ENCODE measurements at regions not wholly inside any gene's neighbourhood (a gene's known extent, or its start where the extent isn't known, plus 50 kb on each side); places are given as distances from the start of the nearest gene placed in this dataset.
"Not testable (repeated sequence)": the region's sequence is repeated elsewhere in the genome, so short reads cannot be mapped to it uniquely, and the experiment has no call there.

DNA sequence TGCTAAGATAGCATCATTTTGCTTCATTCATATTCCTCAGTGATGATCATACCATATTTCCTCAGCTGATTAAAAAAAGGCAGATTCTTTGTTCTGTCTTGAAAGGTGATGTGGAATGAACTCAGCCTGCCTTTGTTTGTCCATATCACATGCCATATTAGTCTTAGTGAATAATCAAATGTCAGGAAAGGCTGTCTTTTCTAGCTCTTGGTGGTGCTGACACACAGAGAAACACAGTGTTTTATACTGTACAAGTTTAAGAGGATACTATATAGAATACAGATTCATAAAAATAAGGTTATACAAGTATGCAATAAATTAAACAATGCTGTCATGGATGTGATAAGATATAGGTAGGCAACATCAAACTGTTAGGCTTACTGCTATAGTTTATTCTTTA is 97.1 kb upstream of the FAM98A start:
- ChIA-PET CTCF (no interaction called here), POLR2A (no interaction called here)
- Histone ChIP-seq H2AFZ (ENCODE audit: low read depth) (no peak overlapping the region), H3K27me3 (ENCODE audit: insufficient read depth) (no peaks in the 10 kb centered on the region), H3K27ac (ENCODE audit: low read depth in 2 of 2, low read length in 1 of 2) (no peak overlapping the region), H3K36me3 (replicated peaks in 1 of 2; ENCODE audit: control insufficient read depth in 1 of 2, insufficient read depth in 2 of 2, low read length in 1 of 2) (no peaks in the 10 kb centered on the region), H4K20me1 (ENCODE audit: insufficient read depth) (no peaks in the 10 kb centered on the region), H3K9ac (no peak overlapping the region), H3K79me2 (ENCODE audit: insufficient read depth) (no peaks in the 10 kb centered on the region), H3K9me2 (no peaks in the 10 kb centered on the region), H3K9me3 (no peaks in the 10 kb centered on the region), H3K4me3 (ENCODE audit: low read depth in 2 of 2, low read length in 1 of 2) (no peak overlapping the region), H3K4me2 (no peak overlapping the region), H3F3A (replicated peaks; ENCODE audit: insufficient read depth) (no peaks in the 10 kb centered on the region), H3K4me1 (ENCODE audit: control insufficient read depth in 1 of 2, insufficient read depth in 2 of 2, low read depth in 1 of 2, low read length in 1 of 2) (no peaks in the 10 kb centered on the region)
- DNase-seq, result no peak
- no peak for TF ChIP-seq RCOR1 (IDR thresholded peaks at IDR 0.05; ENCODE audit: low read length)

DNA sequence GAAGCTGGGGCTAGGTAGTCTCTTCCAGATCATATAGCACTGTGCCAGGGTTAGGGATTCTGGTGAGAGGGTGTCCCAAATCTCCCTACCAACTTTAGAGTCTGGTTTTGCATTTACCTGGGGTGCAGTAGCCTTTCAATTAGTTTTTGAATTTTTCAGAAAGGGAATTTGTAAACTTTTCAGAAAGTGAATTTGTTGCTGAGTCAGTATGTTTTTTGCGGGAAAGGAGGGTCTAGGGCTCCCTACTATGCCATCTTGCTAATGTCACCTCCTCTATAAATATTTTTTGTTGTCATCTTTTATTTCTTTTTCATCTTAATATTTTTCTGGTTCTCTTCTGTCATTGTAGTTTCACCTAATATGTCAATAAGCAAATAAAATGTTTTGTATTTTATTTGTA is 95.8 kb upstream of the FAM98A start:
- no peaks in the 10 kb centered on the region for H3F3A ChIP-seq (replicated peaks; ENCODE audit: insufficient read depth)
- DNase-seq, result no peak
- CTCF ChIA-PET, result no interaction called here
- H3K4me3 ChIP-seq (ENCODE audit: low read depth in 2 of 2, low read length in 1 of 2), result no peak overlapping the region
- H3K4me2 ChIP-seq, result no peak overlapping the region
- H3K27me3 ChIP-seq (ENCODE audit: insufficient read depth), result no peaks in the 10 kb centered on the region
- H3K4me1 ChIP-seq (ENCODE audit: control insufficient read depth in 1 of 2, insufficient read depth in 2 of 2, low read depth in 1 of 2, low read length in 1 of 2), result no peaks in the 10 kb centered on the region
- H3K9me3 ChIP-seq, result no peaks in the 10 kb centered on the region
- H3K9me2 ChIP-seq, result no peaks in the 10 kb centered on the region
- POLR2A ChIA-PET, result no interaction called here
- WGBS (ENCODE audit: low lambda C conversion rate), result 12% methylated on average over 1 of the region's 1 CpG
- H3K36me3 ChIP-seq (replicated peaks in 1 of 2; ENCODE audit: control insufficient read depth in 1 of 2, insufficient read depth in 2 of 2, low read length in 1 of 2), result no peaks in the 10 kb centered on the region
- TF ChIP-seq ZBTB33 (IDR thresholded peaks at IDR 0.05; ENCODE audit: borderline replicate concordance, low read depth) (no peak), JUND (IDR thresholded peaks at IDR 0.05) (no peak), CHD2 (IDR thresholded peaks at IDR 0.05; ENCODE audit: low read length, partially characterized antibody) (no peak), RCOR1 (IDR thresholded peaks at IDR 0.05; ENCODE audit: low read length) (no peak), FOXM1 (IDR thresholded peaks at IDR 0.05; ENCODE audit: low read depth) (no peak), USF1 (IDR thresholded peaks at IDR 0.05; ENCODE audit: borderline replicate concordance, low read depth) (no peak), FOSL2 (IDR thresholded peaks at IDR 0.05; ENCODE audit: borderline replicate concordance, low read depth) (no peak), MEF2A (IDR thresholded peaks at IDR 0.05; ENCODE audit: borderline replicate concordance, low read depth) (no peak), FOXJ3 (CRISPR knock-in tag; IDR thresholded peaks at IDR 0.05) (no peak)
- TF ChIP-seq, protein P1, sequence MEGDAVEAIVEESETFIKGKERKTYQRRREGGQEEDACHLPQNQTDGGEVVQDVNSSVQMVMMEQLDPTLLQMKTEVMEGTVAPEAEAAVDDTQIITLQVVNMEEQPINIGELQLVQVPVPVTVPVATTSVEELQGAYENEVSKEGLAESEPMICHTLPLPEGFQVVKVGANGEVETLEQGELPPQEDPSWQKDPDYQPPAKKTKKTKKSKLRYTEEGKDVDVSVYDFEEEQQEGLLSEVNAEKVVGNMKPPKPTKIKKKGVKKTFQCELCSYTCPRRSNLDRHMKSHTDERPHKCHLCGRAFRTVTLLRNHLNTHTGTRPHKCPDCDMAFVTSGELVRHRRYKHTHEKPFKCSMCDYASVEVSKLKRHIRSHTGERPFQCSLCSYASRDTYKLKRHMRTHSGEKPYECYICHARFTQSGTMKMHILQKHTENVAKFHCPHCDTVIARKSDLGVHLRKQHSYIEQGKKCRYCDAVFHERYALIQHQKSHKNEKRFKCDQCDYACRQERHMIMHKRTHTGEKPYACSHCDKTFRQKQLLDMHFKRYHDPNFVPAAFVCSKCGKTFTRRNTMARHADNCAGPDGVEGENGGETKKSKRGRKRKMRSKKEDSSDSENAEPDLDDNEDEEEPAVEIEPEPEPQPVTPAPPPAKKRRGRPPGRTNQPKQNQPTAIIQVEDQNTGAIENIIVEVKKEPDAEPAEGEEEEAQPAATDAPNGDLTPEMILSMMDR (IDR thresholded peaks at IDR 0.05), result no peak
- TF ChIP-seq, protein P2, sequence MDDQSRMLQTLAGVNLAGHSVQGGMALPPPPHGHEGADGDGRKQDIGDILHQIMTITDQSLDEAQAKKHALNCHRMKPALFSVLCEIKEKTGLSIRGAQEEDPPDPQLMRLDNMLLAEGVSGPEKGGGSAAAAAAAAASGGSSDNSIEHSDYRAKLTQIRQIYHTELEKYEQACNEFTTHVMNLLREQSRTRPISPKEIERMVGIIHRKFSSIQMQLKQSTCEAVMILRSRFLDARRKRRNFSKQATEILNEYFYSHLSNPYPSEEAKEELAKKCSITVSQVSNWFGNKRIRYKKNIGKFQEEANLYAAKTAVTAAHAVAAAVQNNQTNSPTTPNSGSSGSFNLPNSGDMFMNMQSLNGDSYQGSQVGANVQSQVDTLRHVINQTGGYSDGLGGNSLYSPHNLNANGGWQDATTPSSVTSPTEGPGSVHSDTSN (IDR thresholded peaks at IDR 0.05), result no peak
- H3K9ac ChIP-seq, result no peak overlapping the region
- no peaks in the 10 kb centered on the region for H4K20me1 ChIP-seq (ENCODE audit: insufficient read depth)
- no peak overlapping the region for H3K27ac ChIP-seq (ENCODE audit: low read depth in 2 of 2, low read length in 1 of 2)
- no peaks in the 10 kb centered on the region for H3K79me2 ChIP-seq (ENCODE audit: insufficient read depth)
- no peak overlapping the region for H2AFZ ChIP-seq (ENCODE audit: low read depth)

- H2AFZ ChIP-seq (ENCODE audit: low read depth); H3K27me3 ChIP-seq (ENCODE audit: insufficient read depth); H3K9ac ChIP-seq; H4K20me1 ChIP-seq (ENCODE audit: insufficient read depth); H3K4me2 ChIP-seq; H3K27ac ChIP-seq (ENCODE audit: low read depth in 2 of 2, low read length in 1 of 2); H3K4me1 ChIP-seq (ENCODE audit: control insufficient read depth in 1 of 2, insufficient read depth in 2 of 2, low read depth in 1 of 2, low read length in 1 of 2); POLR2A ChIA-PET; H3K4me3 ChIP-seq (ENCODE audit: low read depth in 2 of 2, low read length in 1 of 2); H3K36me3 ChIP-seq (replicated peaks in 1 of 2; ENCODE audit: control insufficient read depth in 1 of 2, insufficient read depth in 2 of 2, low read length in 1 of 2); H3K9me2 ChIP-seq; DNase-seq; H3F3A ChIP-seq (replicated peaks; ENCODE audit: insufficient read depth); H3K79me2 ChIP-seq (ENCODE audit: insufficient read depth): not testable (repeated sequence)
- H3K9me3 ChIP-seq, result peaks cover 14% of the 10 kb centered on the region; the same call in 1 of the 2 replicates
- 0% methylated on average over 1 of the region's 1 CpG for WGBS (ENCODE audit: low lambda C conversion rate)
- CTCF ChIA-PET, result interaction anchor here (0.7 to 1.0 kb wide), 2 partner anchors 13 to 17 kb away, joined by 3 read pairs; no protein-coding TSS in a partner anchor
Measured at GRCh38 chr2:33690686-33691085, 91.6 kb upstream of the FAM98A start.

All from SK-N-SH (cell line).